ENCODE measurements at regions not wholly inside any gene's neighbourhood (a gene's known extent, or its start where the extent isn't known, plus 50 kb on each side); places are given as distances from the start of the nearest gene placed in this dataset.

GRCh38 chr2:163046615-163047014 is 208.0 kb upstream of the KCNH7 start (continued):
- TF ChIP-seq, protein P1, sequence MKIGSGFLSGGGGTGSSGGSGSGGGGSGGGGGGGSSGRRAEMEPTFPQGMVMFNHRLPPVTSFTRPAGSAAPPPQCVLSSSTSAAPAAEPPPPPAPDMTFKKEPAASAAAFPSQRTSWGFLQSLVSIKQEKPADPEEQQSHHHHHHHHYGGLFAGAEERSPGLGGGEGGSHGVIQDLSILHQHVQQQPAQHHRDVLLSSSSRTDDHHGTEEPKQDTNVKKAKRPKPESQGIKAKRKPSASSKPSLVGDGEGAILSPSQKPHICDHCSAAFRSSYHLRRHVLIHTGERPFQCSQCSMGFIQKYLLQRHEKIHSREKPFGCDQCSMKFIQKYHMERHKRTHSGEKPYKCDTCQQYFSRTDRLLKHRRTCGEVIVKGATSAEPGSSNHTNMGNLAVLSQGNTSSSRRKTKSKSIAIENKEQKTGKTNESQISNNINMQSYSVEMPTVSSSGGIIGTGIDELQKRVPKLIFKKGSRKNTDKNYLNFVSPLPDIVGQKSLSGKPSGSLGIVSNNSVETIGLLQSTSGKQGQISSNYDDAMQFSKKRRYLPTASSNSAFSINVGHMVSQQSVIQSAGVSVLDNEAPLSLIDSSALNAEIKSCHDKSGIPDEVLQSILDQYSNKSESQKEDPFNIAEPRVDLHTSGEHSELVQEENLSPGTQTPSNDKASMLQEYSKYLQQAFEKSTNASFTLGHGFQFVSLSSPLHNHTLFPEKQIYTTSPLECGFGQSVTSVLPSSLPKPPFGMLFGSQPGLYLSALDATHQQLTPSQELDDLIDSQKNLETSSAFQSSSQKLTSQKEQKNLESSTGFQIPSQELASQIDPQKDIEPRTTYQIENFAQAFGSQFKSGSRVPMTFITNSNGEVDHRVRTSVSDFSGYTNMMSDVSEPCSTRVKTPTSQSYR (CRISPR knock-in tag; IDR thresholded peaks at IDR 0.05) = no peak
- TF ChIP-seq ZNF423 (CRISPR knock-in tag; IDR thresholded peaks at IDR 0.05) = no peak

DNA sequence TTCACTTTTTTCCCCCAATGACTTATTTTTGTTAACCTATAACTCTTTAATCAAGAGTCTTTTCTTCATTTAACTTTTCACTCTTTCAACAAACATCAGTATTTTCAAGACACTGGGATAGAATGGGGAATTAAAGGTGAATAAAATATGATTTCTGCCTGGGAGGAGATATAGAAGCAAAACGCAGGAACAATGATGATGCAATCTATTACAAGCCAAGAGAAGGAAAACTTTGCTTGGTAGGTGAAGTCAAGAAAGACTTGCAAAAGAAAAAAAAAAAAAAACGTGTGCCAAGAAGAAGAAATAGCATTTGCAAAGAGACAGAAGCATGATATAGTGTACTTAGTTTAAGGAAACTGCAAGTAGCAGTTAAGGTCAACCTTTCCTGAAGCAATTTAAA is 207.3 kb upstream of the KCNH7 start:
- Mint-ChIP-seq H3K4me1 (no peaks in the 10 kb centered on the region), H3K4me3 (no peak overlapping the region), H3K36me3 (no peaks in the 10 kb centered on the region), H3K27me3 (ENCODE audit: low read depth) (no peaks in the 10 kb centered on the region), H3K9me3 (no peaks in the 10 kb centered on the region), H3K27ac (no peak overlapping the region)
- TF ChIP-seq, protein P2, sequence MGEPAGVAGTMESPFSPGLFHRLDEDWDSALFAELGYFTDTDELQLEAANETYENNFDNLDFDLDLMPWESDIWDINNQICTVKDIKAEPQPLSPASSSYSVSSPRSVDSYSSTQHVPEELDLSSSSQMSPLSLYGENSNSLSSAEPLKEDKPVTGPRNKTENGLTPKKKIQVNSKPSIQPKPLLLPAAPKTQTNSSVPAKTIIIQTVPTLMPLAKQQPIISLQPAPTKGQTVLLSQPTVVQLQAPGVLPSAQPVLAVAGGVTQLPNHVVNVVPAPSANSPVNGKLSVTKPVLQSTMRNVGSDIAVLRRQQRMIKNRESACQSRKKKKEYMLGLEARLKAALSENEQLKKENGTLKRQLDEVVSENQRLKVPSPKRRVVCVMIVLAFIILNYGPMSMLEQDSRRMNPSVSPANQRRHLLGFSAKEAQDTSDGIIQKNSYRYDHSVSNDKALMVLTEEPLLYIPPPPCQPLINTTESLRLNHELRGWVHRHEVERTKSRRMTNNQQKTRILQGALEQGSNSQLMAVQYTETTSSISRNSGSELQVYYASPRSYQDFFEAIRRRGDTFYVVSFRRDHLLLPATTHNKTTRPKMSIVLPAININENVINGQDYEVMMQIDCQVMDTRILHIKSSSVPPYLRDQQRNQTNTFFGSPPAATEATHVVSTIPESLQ (CRISPR knock-in tag; IDR thresholded peaks at IDR 0.05) = no peak
- TF ChIP-seq, protein P3, sequence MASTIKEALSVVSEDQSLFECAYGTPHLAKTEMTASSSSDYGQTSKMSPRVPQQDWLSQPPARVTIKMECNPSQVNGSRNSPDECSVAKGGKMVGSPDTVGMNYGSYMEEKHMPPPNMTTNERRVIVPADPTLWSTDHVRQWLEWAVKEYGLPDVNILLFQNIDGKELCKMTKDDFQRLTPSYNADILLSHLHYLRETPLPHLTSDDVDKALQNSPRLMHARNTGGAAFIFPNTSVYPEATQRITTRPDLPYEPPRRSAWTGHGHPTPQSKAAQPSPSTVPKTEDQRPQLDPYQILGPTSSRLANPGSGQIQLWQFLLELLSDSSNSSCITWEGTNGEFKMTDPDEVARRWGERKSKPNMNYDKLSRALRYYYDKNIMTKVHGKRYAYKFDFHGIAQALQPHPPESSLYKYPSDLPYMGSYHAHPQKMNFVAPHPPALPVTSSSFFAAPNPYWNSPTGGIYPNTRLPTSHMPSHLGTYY (CRISPR knock-in tag; IDR thresholded peaks at IDR 0.05) = no peak
- ATAC-seq = no peak
- ChIA-PET POLR2A (no interaction called here), CTCF (no interaction called here)
- no peak for DNase-seq (ENCODE audit: low spot score)

- ChIA-PET CTCF (no interaction called here), POLR2A (no interaction called here)
- TF ChIP-seq PREB (CRISPR knock-in tag; IDR thresholded peaks at IDR 0.05; ENCODE audit: borderline replicate concordance) = no peak
- no peak for TF ChIP-seq SP1 (CRISPR knock-in tag; conservative IDR thresholded peaks at IDR 0.05)
- TF ChIP-seq TEAD4 (CRISPR knock-in tag; IDR thresholded peaks at IDR 0.05) = no peak
- TF ChIP-seq TCF7 (CRISPR knock-in tag; IDR thresholded peaks at IDR 0.05; ENCODE audit: low read depth) = no peak
- no peak for TF ChIP-seq NFYB (CRISPR knock-in tag; conservative IDR thresholded peaks at IDR 0.05; ENCODE audit: low read depth)
- TF ChIP-seq FOXP4 (CRISPR knock-in tag; IDR thresholded peaks at IDR 0.05) = no peak
- no peak for TF ChIP-seq ZSCAN18 (CRISPR knock-in tag; IDR thresholded peaks at IDR 0.05)
- TF ChIP-seq TEAD1 (CRISPR knock-in tag; IDR thresholded peaks at IDR 0.05) = no peak
- TF ChIP-seq OVOL2 (CRISPR knock-in tag; IDR thresholded peaks at IDR 0.05; ENCODE audit: borderline replicate concordance) = no peak
- TF ChIP-seq RORB (CRISPR knock-in tag; IDR thresholded peaks at IDR 0.05) = no peak
- TF ChIP-seq, protein P4, sequence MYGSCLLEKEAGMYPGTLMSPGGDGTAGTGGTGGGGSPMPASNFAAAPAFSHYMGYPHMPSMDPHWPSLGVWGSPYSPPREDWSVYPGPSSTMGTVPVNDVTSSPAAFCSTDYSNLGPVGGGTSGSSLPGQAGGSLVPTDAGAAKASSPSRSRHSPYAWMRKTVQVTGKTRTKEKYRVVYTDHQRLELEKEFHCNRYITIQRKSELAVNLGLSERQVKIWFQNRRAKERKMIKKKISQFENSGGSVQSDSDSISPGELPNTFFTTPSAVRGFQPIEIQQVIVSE (CRISPR knock-in tag; IDR thresholded peaks at IDR 0.05; ENCODE audit: borderline replicate concordance) = no peak
- TF ChIP-seq MXD4 (CRISPR knock-in tag; IDR thresholded peaks at IDR 0.05; ENCODE audit: borderline replicate concordance) = no peak
- no peak for TF ChIP-seq HMGA2 (CRISPR knock-in tag; IDR thresholded peaks at IDR 0.05)
- TF ChIP-seq NR3C1 (CRISPR knock-in tag; conservative IDR thresholded peaks at IDR 0.05; ENCODE audit: low read depth) = no peak
- no peak for TF ChIP-seq CBFB (CRISPR knock-in tag; IDR thresholded peaks at IDR 0.05; ENCODE audit: low read depth)
- TF ChIP-seq PRRX2 (CRISPR knock-in tag; IDR thresholded peaks at IDR 0.05) = no peak
- no peak for TF ChIP-seq GTF2I (CRISPR knock-in tag; conservative IDR thresholded peaks at IDR 0.05)
- TF ChIP-seq IRF2 (CRISPR knock-in tag; IDR thresholded peaks at IDR 0.05; ENCODE audit: borderline replicate concordance, low read depth) = no peak
- no peak for TF ChIP-seq MAX (CRISPR knock-in tag; IDR thresholded peaks at IDR 0.05)
- no peaks in the 10 kb centered on the region for H3K9me3 Mint-ChIP-seq
- H3K27ac Mint-ChIP-seq = no peak overlapping the region
- DNase-seq (ENCODE audit: low spot score) (no peak), ATAC-seq (no peak)
- H3K4me3 Mint-ChIP-seq = no peak overlapping the region
- H3K36me3 Mint-ChIP-seq = no peaks in the 10 kb centered on the region
- H3K4me1 Mint-ChIP-seq = no peaks in the 10 kb centered on the region
- H3K27me3 Mint-ChIP-seq (ENCODE audit: low read depth) = no peaks in the 10 kb centered on the region
Measured at GRCh38 chr2:163044114-163044513, 205.5 kb upstream of the KCNH7 start.

Measured in WTC11 (cell line).